Activated CD4-positive, alpha-beta T cell treated with anti-CD3 and anti-CD28 coated beads, Interleukin-2, amount 50 U/mL, for 1 hour (primary cell): ENCODE measurements at regions not wholly inside any gene's neighbourhood (a gene's known extent, or its start where the extent isn't known, plus 50 kb on each side); places are given as distances from the start of the nearest gene placed in this dataset.

ENCODE experiments used
- DNase-seq: peaks from one replicate; pipeline ENCODE4 v3.0.0-alpha.2; 2020

DNA sequence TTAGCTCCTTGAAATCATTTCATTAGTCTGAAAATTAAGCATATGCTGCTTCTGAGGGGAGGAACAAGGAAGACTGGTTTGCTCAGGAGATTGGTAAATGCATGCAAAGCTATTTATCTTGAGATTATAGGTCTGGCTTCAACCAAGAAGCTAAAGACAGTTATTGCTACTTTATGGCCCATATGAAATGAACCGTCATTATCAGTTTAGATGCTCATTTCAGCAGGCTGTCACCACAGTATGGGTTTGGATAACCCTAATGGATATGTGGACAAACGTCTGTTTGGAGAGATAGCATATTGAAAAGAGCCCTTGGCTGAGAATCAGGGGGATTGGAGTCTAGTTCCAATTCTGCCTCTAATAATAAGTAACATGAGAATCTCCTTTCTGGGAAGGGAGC is 922.6 kb downstream of the TUSC7 start:
- DNase-seq: no peak

DNA sequence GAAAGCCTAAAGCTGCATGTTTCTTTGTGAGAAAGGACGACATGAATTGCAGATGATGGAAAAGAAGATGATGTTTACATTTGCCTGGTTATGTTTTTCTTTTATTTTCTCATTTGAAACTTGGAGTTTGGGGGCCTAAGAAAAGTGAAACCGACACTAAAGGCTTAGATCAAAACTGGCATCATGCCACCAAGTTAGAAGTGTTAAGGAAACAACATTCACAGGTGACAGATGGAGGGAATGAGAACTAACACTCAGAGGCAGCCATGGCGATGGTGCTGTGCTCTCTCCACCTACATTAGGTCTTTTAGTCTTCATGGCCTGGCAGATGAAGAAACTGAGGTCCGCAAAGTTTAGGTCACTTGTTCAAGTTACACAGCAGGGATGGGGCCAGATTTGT is 923.6 kb downstream of the TUSC7 start:
- no peak for DNase-seq

GRCh38 chr3:117637666-117638065 is 928.1 kb downstream of the TUSC7 start:
- DNase-seq: no peak

- DNase-seq: no peak
Observed at GRCh38 chr3:117644203-117644602, 934.6 kb downstream of the TUSC7 start.

DNA sequence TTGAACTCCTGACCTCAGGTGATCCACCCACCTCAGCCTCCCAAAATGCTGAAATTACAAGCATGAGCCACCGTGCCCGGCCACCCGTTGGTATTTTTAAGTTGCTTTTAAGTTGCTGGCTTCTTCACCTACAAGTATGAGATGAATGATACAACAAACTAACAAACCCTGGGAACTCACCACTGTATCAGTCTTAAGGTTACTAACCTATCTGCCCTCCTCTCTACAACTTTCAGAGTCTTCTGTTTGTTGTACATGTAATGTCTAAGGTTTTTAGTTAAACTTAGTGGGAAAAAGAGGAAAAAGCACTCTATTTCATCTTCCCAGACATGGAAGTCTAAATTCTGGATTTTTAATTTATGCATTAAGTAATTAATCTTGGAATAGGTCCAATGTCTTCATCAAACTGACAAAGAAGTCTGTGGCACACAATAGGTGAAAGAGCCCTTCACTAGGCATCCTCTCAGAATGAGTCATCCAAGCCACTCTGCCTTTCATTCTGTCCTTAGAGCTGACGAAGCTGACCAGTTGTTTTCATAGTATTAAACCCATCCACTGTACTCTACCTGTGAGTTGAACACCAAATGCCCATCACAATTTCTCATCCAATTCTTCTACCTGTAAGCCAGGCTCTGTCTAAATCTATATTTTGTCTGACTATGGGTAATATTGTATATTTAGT is 936.1 kb downstream of the TUSC7 start:
- no peak for DNase-seq

DNA sequence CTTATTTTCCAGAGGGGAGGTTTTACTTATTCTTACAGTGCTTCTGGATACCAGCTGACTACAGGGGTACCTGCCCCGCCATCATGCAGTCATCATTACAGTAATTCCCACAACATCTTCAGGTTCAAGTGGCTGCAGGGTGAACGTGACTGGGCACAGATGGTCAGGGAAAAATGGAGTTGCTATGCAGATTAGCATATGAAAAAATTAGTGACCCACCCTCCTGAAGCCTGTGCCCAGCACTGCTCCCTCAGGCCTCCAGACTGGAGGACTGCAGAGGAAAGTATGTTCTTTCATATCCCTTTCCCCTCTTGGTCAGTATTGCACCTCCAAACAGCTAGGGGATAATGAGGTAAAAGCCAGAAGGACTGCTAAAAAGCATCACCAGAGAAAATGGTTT is 937.9 kb downstream of the TUSC7 start:
- DNase-seq: no peak

DNA sequence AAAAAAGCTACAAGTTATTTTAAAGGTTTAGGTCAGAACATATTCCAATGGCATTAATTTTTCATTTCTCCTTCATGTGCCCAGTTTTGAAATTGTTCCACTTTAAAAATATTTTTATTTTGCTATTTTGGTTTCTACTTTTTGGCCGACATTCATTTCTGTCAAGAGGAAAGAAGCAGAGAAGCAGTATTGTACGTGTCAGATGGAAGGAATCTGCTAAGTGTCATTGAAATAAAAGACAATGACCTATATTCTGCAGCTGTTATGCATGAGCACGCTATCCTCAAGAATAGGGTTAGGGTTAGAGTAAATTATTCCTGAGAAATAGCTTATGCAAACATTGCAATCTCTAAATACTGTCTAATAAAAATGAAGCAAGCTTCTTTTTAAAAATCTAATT is 941.7 kb downstream of the TUSC7 start:
- DNase-seq: no peak

DNA sequence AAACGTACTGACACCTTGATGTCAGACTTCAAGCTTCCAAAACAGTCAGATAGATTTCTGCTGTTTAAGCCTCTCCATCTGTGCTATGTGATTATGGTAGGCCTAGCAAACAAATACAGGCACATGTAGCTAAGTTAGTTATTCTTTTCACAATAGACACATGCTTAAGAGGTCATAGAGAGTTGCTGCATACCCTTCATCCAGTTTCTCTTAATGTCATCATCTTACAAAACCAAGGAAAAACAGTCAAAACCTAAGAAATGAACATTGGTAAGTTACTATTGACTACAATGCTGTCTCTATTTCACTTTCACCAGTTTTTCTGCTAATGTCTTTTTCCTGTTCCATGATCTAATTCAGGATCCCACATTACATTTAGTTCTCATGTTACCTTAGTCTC is 946.8 kb downstream of the TUSC7 start:
- no peak for DNase-seq

- no peak for DNase-seq
Observed at GRCh38 chr3:117657278-117657677, 947.7 kb downstream of the TUSC7 start.

GRCh38 chr3:117660941-117661817 is 951.6 kb downstream of the TUSC7 start:
- DNase-seq: no peak

- DNase-seq: no peak
Observed at GRCh38 chr3:117661818-117662095, 952.2 kb downstream of the TUSC7 start.

DNA sequence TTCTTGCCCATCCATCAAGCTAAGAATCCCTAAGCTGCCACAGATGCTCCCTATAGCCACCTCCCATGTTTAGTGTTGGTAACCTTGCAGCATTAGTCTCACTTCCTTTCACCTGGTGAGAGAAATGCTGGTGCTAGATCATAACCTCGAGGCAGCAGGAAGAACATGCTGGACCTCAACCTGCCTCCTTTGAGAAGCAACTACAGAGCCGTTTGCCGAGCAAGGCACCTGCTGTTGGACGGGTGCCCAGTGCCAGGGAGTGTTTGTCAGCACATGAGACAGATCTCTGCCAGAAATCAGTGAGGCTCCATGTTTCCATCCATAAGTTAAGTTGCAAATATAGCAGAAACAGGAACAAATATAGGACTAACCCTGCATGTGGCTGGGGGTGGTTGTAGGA is 955.7 kb downstream of the TUSC7 start:
- no peak for DNase-seq

- no peak for DNase-seq
Observed at GRCh38 chr3:117666325-117666724, 956.7 kb downstream of the TUSC7 start.

DNA sequence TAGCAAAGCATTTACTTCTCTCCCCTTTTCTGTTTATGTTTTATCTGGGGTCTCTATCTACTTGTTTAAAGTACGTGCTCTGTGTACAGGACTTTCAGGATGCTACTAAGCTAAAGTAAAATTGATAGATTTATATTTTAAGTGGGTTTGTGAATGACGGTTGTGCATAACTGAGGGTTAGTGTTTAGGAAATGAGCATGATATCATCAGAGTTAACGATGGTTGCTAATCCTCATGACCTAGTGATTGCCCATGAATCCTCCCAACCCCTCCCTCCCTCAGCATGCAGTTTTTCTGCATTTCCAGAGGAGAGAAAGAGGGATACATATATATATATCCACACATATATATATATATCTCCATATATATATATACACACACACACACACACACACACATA is 957.2 kb downstream of the TUSC7 start:
- no peak for DNase-seq

DNA sequence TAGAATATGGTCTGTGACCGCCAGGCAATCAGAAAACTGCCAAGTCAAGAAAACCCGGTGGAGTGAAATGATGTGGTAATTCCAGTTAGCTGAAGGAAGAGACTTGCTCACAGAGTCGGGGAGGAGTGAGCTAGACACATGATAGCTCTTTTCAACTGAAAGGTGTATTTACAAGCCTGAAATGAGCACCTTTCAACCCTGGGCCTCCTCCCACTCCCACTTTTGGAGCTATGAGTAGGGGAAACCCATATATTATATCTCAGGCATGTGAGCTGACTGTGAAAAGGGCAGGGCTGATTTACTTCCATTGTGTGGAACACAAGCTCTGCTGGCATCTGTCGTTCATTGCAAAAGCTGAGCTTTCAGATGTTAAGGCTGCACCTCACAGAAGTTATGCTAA is 960.2 kb downstream of the TUSC7 start:
- no peak for DNase-seq

DNA sequence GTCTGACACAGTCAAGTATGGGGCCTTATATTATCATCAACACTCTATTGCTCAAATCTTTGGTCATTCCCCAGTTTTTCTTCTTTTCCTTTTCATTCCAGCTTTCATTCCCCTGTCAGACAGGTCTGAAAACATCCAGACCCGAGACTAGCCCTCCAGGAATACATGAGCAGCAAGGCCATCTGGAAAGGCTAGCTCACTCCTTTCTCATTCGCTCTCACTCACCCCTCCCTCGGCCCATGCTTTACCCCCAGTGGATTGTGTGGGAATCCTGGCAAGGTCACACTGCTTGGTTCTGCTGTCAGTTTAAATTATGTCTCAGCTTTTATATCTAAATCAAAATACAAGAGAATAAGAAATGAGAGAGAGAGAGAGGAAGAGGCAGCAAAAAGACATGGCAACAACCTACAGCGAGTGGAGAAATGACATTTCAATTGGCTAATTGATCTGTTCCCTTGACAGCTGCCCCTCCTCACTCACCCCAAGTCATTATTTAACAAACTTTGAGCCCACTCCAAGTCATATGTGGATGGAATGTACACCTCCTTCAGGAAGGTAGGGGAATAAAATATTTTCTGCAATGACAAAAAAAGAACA is 962.2 kb downstream of the TUSC7 start:
- no peak for DNase-seq

DNA sequence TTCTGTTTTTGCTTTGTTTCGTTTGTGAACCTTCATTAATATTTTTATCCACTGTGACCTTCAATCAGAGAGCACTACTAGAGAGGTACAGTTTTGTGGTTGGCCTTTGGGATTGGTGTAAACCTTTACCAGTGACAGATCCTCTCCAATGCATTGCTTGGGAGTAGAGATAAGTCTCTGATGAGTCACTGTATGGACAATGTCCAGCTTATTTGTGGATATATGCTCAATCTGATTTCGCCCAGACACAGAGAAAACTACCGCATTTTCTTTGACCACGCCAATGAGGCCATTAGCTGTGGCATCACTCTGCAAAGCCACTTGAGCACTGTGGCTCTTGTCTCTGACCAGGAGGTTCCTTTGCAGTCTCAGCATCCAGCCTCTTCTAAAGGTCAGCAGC is 964.7 kb downstream of the TUSC7 start:
- no peak for DNase-seq

DNA sequence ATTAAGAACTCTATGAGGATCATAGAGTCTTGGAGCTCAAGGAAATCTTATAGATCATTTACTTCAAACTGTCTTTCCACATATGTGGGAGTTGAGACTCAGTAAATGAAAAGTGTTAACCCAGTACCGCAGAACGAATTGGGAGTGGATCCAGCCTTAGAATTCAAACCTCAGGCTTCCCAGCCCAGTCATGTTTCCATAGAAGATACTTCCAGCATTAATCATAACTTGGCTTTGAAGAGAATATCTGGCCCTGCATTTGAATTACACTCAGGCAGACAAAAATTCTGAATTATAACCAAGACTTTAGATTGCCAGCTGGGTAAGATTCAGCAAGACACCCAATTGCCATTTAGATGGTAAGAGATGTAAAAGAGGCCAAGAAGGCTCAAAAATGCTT is 972.0 kb downstream of the TUSC7 start:
- no peak for DNase-seq

DNA sequence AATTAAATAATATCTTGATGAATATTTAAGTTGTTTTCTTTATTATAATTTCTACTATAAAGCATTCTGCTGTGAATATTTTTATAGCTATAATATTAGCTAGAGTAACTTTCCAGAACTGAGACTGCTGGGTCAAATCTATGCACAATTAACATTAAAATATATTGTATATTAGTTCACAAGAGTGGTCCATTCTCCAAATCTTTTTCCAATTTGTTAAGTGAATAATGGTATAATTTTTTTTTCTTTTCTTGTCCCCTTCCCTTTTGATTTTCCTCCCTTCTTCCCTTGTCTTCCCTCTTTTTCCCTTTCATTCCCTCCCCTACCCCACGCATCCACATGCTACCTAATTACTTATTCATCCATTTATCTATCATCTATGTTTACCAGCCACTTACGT is 977.5 kb downstream of the TUSC7 start:
- no peak for DNase-seq

GRCh38 chr3:117688583-117688982 is 979.0 kb downstream of the TUSC7 start:
- no peak for DNase-seq

DNA sequence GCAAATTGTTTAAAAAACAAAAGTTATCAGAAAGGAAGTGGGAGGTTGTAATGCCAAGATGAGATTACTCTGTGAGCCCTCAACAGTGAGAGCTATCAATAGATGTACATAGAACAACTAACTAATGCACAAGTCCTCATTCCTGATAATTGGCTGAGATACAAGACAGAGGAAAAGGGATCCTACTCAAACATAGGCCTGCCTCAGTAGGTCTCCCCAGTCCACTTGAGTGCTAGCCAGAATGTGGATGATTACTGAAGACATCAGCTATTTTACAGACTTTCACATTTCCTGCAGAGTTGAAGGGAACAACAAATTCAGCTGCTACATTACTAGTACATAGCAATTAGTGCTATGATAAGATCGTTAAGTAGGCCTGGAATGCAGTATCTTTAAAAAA is 981.9 kb downstream of the TUSC7 start:
- no peak for DNase-seq

DNA sequence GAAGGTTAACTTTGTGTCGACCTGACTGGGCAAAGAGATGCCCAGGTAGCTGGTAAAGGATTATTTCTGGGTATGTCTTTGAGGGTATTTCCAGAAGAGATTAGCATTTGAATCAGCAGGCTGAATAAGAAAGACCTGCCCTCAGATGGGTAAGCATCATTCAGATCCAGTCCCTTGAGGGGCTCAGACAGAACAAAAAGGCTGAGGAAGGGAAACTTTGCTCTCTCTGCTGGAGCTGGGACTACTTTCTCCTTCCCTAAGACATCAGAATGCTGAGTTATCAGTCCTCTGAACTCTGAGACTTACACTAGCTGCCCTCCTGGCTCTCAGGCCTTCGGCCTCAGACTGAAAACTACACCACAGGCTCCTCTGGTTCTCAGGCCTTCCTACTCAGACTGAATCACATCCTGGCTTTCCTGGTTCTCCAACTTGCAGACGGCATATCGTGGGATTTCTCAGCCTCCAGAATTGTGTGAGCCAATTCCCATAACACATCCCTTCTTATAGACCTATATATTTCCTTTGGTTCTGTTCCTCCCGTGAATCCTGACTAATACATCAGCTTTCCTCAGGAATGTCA is 982.9 kb downstream of the TUSC7 start:
- no peak for DNase-seq

- no peak for DNase-seq
Observed at GRCh38 chr3:117695321-117695720, 985.7 kb downstream of the TUSC7 start.
